ENCODE measurements at regions not wholly inside any gene's neighbourhood (a gene's known extent, or its start where the extent isn't known, plus 50 kb on each side); places are given as distances from the start of the nearest gene placed in this dataset.

- Histone ChIP-seq H3K9me2 (replicated peaks; ENCODE audit: insufficient read depth, low read length) (no peaks in the 10 kb centered on the region), H2AFZ (ENCODE audit: low read depth, low read length, severe bottlenecking) (no peak overlapping the region), H3K27me3 (ENCODE audit: low read length) (no peaks in the 10 kb centered on the region), H3K9me3 (ENCODE audit: insufficient read depth, low read length) (no peaks in the 10 kb centered on the region), H3K4me3 (ENCODE audit: insufficient read depth, low read length, poor library complexity, severe bottlenecking) (no peak overlapping the region), H3F3A (ENCODE audit: insufficient read depth) (no peaks in the 10 kb centered on the region), H3K4me2 (ENCODE audit: low read depth, low read length, poor library complexity, severe bottlenecking) (no peak overlapping the region), H3K27ac (ENCODE audit: low read depth, low read length) (no peak overlapping the region), H3K36me3 (ENCODE audit: low read length) (no peaks in the 10 kb centered on the region), H3K9ac (ENCODE audit: low read length) (no peak overlapping the region), H4K20me1 (ENCODE audit: low read depth, low read length) (no peaks in the 10 kb centered on the region), H3K79me2 (ENCODE audit: insufficient read depth, low read length) (no peaks in the 10 kb centered on the region)
- TF ChIP-seq EZH2phosphoT487 (conservative IDR thresholded peaks at IDR 0.05; ENCODE audit: low read length) (no peak), CTCF (IDR thresholded peaks at IDR 0.05; ENCODE audit: insufficient read depth, low read length, poor library complexity, severe bottlenecking) (no peak)
Measured at GRCh38 chr1:199799116-199799515, 228.4 kb upstream of the NR5A2 start.

- Histone ChIP-seq H2AFZ (ENCODE audit: low read depth, low read length, severe bottlenecking) (no peak overlapping the region), H3K36me3 (ENCODE audit: low read length) (no peaks in the 10 kb centered on the region), H3K4me3 (ENCODE audit: insufficient read depth, low read length, poor library complexity, severe bottlenecking) (no peak overlapping the region), H4K20me1 (ENCODE audit: low read depth, low read length) (no peaks in the 10 kb centered on the region), H3K4me2 (ENCODE audit: low read depth, low read length, poor library complexity, severe bottlenecking) (no peak overlapping the region), H3K27ac (ENCODE audit: low read depth, low read length) (no peak overlapping the region), H3K9ac (ENCODE audit: low read length) (no peak overlapping the region), H3K27me3 (ENCODE audit: low read length) (no peaks in the 10 kb centered on the region), H3F3A (ENCODE audit: insufficient read depth) (no peaks in the 10 kb centered on the region), H3K9me2 (replicated peaks; ENCODE audit: insufficient read depth, low read length) (no peaks in the 10 kb centered on the region), H3K79me2 (ENCODE audit: insufficient read depth, low read length) (no peaks in the 10 kb centered on the region), H3K9me3 (ENCODE audit: insufficient read depth, low read length) (no peaks in the 10 kb centered on the region)
- TF ChIP-seq CTCF (IDR thresholded peaks at IDR 0.05; ENCODE audit: insufficient read depth, low read length, poor library complexity, severe bottlenecking) = no peak
- no peak for TF ChIP-seq EZH2phosphoT487 (conservative IDR thresholded peaks at IDR 0.05; ENCODE audit: low read length)
Measured at GRCh38 chr1:199804526-199804925, 223.0 kb upstream of the NR5A2 start.

- Histone ChIP-seq H3K27ac (ENCODE audit: low read depth, low read length) (no peak overlapping the region), H3F3A (ENCODE audit: insufficient read depth) (no peaks in the 10 kb centered on the region), H3K79me2 (ENCODE audit: insufficient read depth, low read length) (no peaks in the 10 kb centered on the region), H3K4me2 (ENCODE audit: low read depth, low read length, poor library complexity, severe bottlenecking) (no peak overlapping the region), H3K9ac (ENCODE audit: low read length) (no peak overlapping the region), H2AFZ (ENCODE audit: low read depth, low read length, severe bottlenecking) (no peak overlapping the region), H3K9me3 (ENCODE audit: insufficient read depth, low read length) (no peaks in the 10 kb centered on the region), H3K9me2 (replicated peaks; ENCODE audit: insufficient read depth, low read length) (no peaks in the 10 kb centered on the region), H3K27me3 (ENCODE audit: low read length) (no peaks in the 10 kb centered on the region), H3K36me3 (ENCODE audit: low read length) (no peaks in the 10 kb centered on the region), H3K4me3 (ENCODE audit: insufficient read depth, low read length, poor library complexity, severe bottlenecking) (no peak overlapping the region), H4K20me1 (ENCODE audit: low read depth, low read length) (no peaks in the 10 kb centered on the region)
- TF ChIP-seq EZH2phosphoT487 (conservative IDR thresholded peaks at IDR 0.05; ENCODE audit: low read length) (no peak), CTCF (IDR thresholded peaks at IDR 0.05; ENCODE audit: insufficient read depth, low read length, poor library complexity, severe bottlenecking) (no peak)
Measured at GRCh38 chr1:199808110-199808870, 219.2 kb upstream of the NR5A2 start.
